ENCODE measurements at regions not wholly inside any gene's neighbourhood (a gene's known extent, or its start where the extent isn't known, plus 50 kb on each side); places are given as distances from the start of the nearest gene placed in this dataset.

GRCh38 chr13:76025392-76025791 lies 389.3 kb downstream of the LMO7 start:
- Histone ChIP-seq H2BK120ac (ENCODE audit: insufficient read depth, low read length, poor library complexity) (no peak overlapping the region), H4K8ac (ENCODE audit: low read depth, low read length) (no peak overlapping the region), H3K9ac (ENCODE audit: low read length) (no peak overlapping the region), H3K18ac (ENCODE audit: low read length) (no peak overlapping the region), H2AFZ (ENCODE audit: insufficient read depth, low read length, poor library complexity) (no peak overlapping the region), H4K91ac (ENCODE audit: low read depth, low read length) (no peak overlapping the region), H3K27ac (ENCODE audit: low read depth, low read length) (no peak overlapping the region), H3K79me2 (ENCODE audit: control insufficient read depth, insufficient read depth, low read length, poor library complexity) (no peaks in the 10 kb centered on the region), H2BK12ac (ENCODE audit: low read length) (no peak overlapping the region), H2BK5ac (ENCODE audit: low read depth, low read length, poor library complexity) (no peak overlapping the region), H3K14ac (ENCODE audit: low read length) (no peak overlapping the region), H2AK5ac (ENCODE audit: low read length) (no peak overlapping the region), H3K4me2 (ENCODE audit: low read length) (no peak overlapping the region), H3K36me3 (ENCODE audit: control insufficient read depth in 1 of 2, insufficient read depth in 2 of 2, low read length in 2 of 2) (no peaks in the 10 kb centered on the region), H4K12ac (ENCODE audit: low read depth, low read length) (no peak overlapping the region), H3K27me3 (ENCODE audit: insufficient read depth, low read length) (no peaks in the 10 kb centered on the region), H3K4ac (ENCODE audit: low read depth, low read length) (no peak overlapping the region), H3K4me1 (ENCODE audit: control insufficient read depth in 1 of 2, insufficient read depth in 2 of 2, low read length in 2 of 2) (peaks cover 0 to 6% of the 10 kb centered on the region in 2 experiments), H3K9me3 (ENCODE audit: insufficient read depth, low read depth, low read length) (no peaks in the 10 kb centered on the region), H3K23ac (ENCODE audit: low read length) (no peak overlapping the region), H3K79me1 (ENCODE audit: low read length) (peaks cover 9% of the 10 kb centered on the region), H3K4me3 (ENCODE audit: low read depth, low read length) (no peak overlapping the region)
- no peak for DNase-seq
- no CpG with 5 or more reads among the region's 6 CpGs for WGBS (ENCODE audit: extremely low coverage, insufficient coverage, insufficient read length)

GRCh38 chr13:76024151-76024550 lies 388.0 kb downstream of the LMO7 start:
- no peaks in the 10 kb centered on the region for H3K27me3 ChIP-seq (ENCODE audit: insufficient read depth, low read length)
- H4K91ac ChIP-seq (ENCODE audit: low read depth, low read length): peak overlapping the region; percentile 86
- no peak overlapping the region for H3K4me2 ChIP-seq (ENCODE audit: low read length)
- DNase-seq: peak; percentile 54 to 87
- peak overlapping the region; percentile 97 for H2BK120ac ChIP-seq (ENCODE audit: insufficient read depth, low read length, poor library complexity)
- no peak overlapping the region for H3K23ac ChIP-seq (ENCODE audit: low read length)
- peak overlapping the region; percentile 89 for H3K27ac ChIP-seq (ENCODE audit: low read depth, low read length)
- peak overlapping the region; percentile 94 for H2BK12ac ChIP-seq (ENCODE audit: low read length)
- WGBS (ENCODE audit: extremely low coverage, insufficient coverage, insufficient read length): no CpG with 5 or more reads among the region's 1 CpG
- H3K36me3 ChIP-seq (ENCODE audit: control insufficient read depth in 1 of 2, insufficient read depth in 2 of 2, low read length in 2 of 2): no peaks in the 10 kb centered on the region
- H2BK5ac ChIP-seq (ENCODE audit: low read depth, low read length, poor library complexity): peak overlapping the region; percentile 82
- H3K14ac ChIP-seq (ENCODE audit: low read length): peak overlapping the region; percentile 57
- no peak overlapping the region for H2AFZ ChIP-seq (ENCODE audit: insufficient read depth, low read length, poor library complexity)
- peak overlapping the region; percentile 50 for H4K8ac ChIP-seq (ENCODE audit: low read depth, low read length)
- no peak overlapping the region for H4K12ac ChIP-seq (ENCODE audit: low read depth, low read length)
- H3K4me3 ChIP-seq (ENCODE audit: low read depth, low read length): no peak overlapping the region
- H3K9me3 ChIP-seq (ENCODE audit: insufficient read depth, low read depth, low read length): no peaks in the 10 kb centered on the region
- H3K79me2 ChIP-seq (ENCODE audit: control insufficient read depth, insufficient read depth, low read length, poor library complexity): peaks cover 3% of the 10 kb centered on the region
- peak overlapping the region; percentile 39 for H3K4ac ChIP-seq (ENCODE audit: low read depth, low read length)
- H2AK5ac ChIP-seq (ENCODE audit: low read length): no peak overlapping the region
- peaks cover 3 to 12% of the 10 kb centered on the region in 2 experiments for H3K4me1 ChIP-seq (ENCODE audit: control insufficient read depth in 1 of 2, insufficient read depth in 2 of 2, low read length in 2 of 2)
- no peak overlapping the region for H3K18ac ChIP-seq (ENCODE audit: low read length)
- H3K9ac ChIP-seq (ENCODE audit: low read length): no peak overlapping the region
- H3K79me1 ChIP-seq (ENCODE audit: low read length): peaks cover 15% of the 10 kb centered on the region

- DNase-seq: peak; percentile 20 to 93
- Histone ChIP-seq H2AK5ac (ENCODE audit: low read length) (no peak overlapping the region), H3K4ac (ENCODE audit: low read depth, low read length) (no peak overlapping the region), H3K4me2 (ENCODE audit: low read length) (no peak overlapping the region), H2BK12ac (ENCODE audit: low read length) (no peak overlapping the region), H3K27me3 (ENCODE audit: insufficient read depth, low read length) (no peaks in the 10 kb centered on the region), H3K27ac (ENCODE audit: low read depth, low read length) (peak overlapping the region; percentile 89), H2BK5ac (ENCODE audit: low read depth, low read length, poor library complexity) (peak overlapping the region; percentile 82), H3K79me2 (ENCODE audit: control insufficient read depth, insufficient read depth, low read length, poor library complexity) (peaks cover 3% of the 10 kb centered on the region), H3K9me3 (ENCODE audit: insufficient read depth, low read depth, low read length) (no peaks in the 10 kb centered on the region), H3K23ac (ENCODE audit: low read length) (no peak overlapping the region), H3K18ac (ENCODE audit: low read length) (no peak overlapping the region), H3K9ac (ENCODE audit: low read length) (no peak overlapping the region), H3K79me1 (ENCODE audit: low read length) (peaks cover 15% of the 10 kb centered on the region), H3K4me3 (ENCODE audit: low read depth, low read length) (no peak overlapping the region), H4K91ac (ENCODE audit: low read depth, low read length) (no peak overlapping the region), H4K8ac (ENCODE audit: low read depth, low read length) (no peak overlapping the region), H2BK120ac (ENCODE audit: insufficient read depth, low read length, poor library complexity) (peak overlapping the region; percentile 97), H4K12ac (ENCODE audit: low read depth, low read length) (no peak overlapping the region), H3K4me1 (ENCODE audit: control insufficient read depth in 1 of 2, insufficient read depth in 2 of 2, low read length in 2 of 2) (peaks cover 3 to 12% of the 10 kb centered on the region in 2 experiments), H2AFZ (ENCODE audit: insufficient read depth, low read length, poor library complexity) (no peak overlapping the region), H3K14ac (ENCODE audit: low read length) (no peak overlapping the region), H3K36me3 (ENCODE audit: control insufficient read depth in 1 of 2, insufficient read depth in 2 of 2, low read length in 2 of 2) (no peaks in the 10 kb centered on the region)
- no CpG with 5 or more reads among the region's 2 CpGs for WGBS (ENCODE audit: extremely low coverage, insufficient coverage, insufficient read length)
Measured at GRCh38 chr13:76023652-76024051, 387.5 kb downstream of the LMO7 start.

GRCh38 chr13:76020421-76020955 lies 384.4 kb downstream of the LMO7 start:
- peaks cover 3 to 9% of the 10 kb centered on the region in 2 experiments for H3K4me1 ChIP-seq (ENCODE audit: control insufficient read depth in 1 of 2, insufficient read depth in 2 of 2, low read length in 2 of 2)
- no peaks in the 10 kb centered on the region for H3K36me3 ChIP-seq (ENCODE audit: control insufficient read depth in 1 of 2, insufficient read depth in 2 of 2, low read length in 2 of 2)

More at GRCh38 chr13:76020421-76020955, 384.4 kb downstream of the LMO7 start:
- DNase-seq: no peak
- H3K4me3 ChIP-seq (ENCODE audit: low read depth, low read length): no peak overlapping the region
- no peak overlapping the region for H3K9ac ChIP-seq (ENCODE audit: low read length)
- H3K79me1 ChIP-seq (ENCODE audit: low read length): peaks cover 18% of the 10 kb centered on the region
- H4K91ac ChIP-seq (ENCODE audit: low read depth, low read length): no peak overlapping the region
- no peak overlapping the region for H2AFZ ChIP-seq (ENCODE audit: insufficient read depth, low read length, poor library complexity)
- H4K8ac ChIP-seq (ENCODE audit: low read depth, low read length): no peak overlapping the region
- peaks cover 3% of the 10 kb centered on the region for H3K79me2 ChIP-seq (ENCODE audit: control insufficient read depth, insufficient read depth, low read length, poor library complexity)
- H3K4ac ChIP-seq (ENCODE audit: low read depth, low read length): no peak overlapping the region
- H2BK5ac ChIP-seq (ENCODE audit: low read depth, low read length, poor library complexity): no peak overlapping the region
- no peak overlapping the region for H3K23ac ChIP-seq (ENCODE audit: low read length)
- no peak overlapping the region for H2BK12ac ChIP-seq (ENCODE audit: low read length)
- no peak overlapping the region for H4K12ac ChIP-seq (ENCODE audit: low read depth, low read length)
- no peak overlapping the region for H3K14ac ChIP-seq (ENCODE audit: low read length)
- no CpG with 5 or more reads among the region's 4 CpGs for WGBS (ENCODE audit: extremely low coverage, insufficient coverage, insufficient read length)
- no peak overlapping the region for H3K27ac ChIP-seq (ENCODE audit: low read depth, low read length)
- no peak overlapping the region for H3K4me2 ChIP-seq (ENCODE audit: low read length)
- no peak overlapping the region for H2BK120ac ChIP-seq (ENCODE audit: insufficient read depth, low read length, poor library complexity)
- no peak overlapping the region for H3K18ac ChIP-seq (ENCODE audit: low read length)
- no peaks in the 10 kb centered on the region for H3K9me3 ChIP-seq (ENCODE audit: insufficient read depth, low read depth, low read length)
- no peak overlapping the region for H2AK5ac ChIP-seq (ENCODE audit: low read length)
- no peaks in the 10 kb centered on the region for H3K27me3 ChIP-seq (ENCODE audit: insufficient read depth, low read length)

Data from trophoblast cell (in vitro differentiated cells and primary cell).